ENCODE measurements at regions not wholly inside any gene's neighbourhood (a gene's known extent, or its start where the extent isn't known, plus 50 kb on each side); places are given as distances from the start of the nearest gene placed in this dataset.

DNA sequence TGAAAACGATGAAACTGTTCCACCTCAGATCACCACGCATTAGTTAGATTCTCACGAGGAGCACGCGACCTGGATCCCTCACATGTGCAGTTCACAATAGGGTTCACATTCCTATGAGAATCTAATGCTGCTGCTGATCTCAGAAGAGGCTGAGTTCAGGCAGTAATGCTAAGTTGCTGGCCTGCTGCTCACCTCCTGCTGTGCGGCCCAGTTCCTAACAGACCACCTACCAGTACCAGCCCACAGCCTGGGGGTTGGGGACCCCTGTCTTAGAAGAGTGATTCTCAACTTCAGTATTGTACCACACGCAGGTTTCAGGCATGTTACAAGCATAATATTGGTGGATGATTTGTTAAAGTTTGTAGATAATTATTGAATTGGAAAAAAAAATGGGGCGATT is 182.7 kb downstream of the BLID start:
- TF ChIP-seq, protein P1, sequence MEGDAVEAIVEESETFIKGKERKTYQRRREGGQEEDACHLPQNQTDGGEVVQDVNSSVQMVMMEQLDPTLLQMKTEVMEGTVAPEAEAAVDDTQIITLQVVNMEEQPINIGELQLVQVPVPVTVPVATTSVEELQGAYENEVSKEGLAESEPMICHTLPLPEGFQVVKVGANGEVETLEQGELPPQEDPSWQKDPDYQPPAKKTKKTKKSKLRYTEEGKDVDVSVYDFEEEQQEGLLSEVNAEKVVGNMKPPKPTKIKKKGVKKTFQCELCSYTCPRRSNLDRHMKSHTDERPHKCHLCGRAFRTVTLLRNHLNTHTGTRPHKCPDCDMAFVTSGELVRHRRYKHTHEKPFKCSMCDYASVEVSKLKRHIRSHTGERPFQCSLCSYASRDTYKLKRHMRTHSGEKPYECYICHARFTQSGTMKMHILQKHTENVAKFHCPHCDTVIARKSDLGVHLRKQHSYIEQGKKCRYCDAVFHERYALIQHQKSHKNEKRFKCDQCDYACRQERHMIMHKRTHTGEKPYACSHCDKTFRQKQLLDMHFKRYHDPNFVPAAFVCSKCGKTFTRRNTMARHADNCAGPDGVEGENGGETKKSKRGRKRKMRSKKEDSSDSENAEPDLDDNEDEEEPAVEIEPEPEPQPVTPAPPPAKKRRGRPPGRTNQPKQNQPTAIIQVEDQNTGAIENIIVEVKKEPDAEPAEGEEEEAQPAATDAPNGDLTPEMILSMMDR (IDR thresholded peaks at IDR 0.05), result no peak
- TF ChIP-seq POLR2A (IDR thresholded peaks at IDR 0.05), result no peak
